Cardiac fibroblast (primary cell): ENCODE measurements at regions not wholly inside any gene's neighbourhood (a gene's known extent, or its start where the extent isn't known, plus 50 kb on each side); places are given as distances from the start of the nearest gene placed in this dataset.

ENCODE experiments used
- DNase-seq, 2 donors: peaks; one replicate each; pipeline versions ENCODE4 v3.0.0 to v3.0.0-alpha.2; 2010; ENCODE audit warnings: low read depth in 2 of 2
- H3K4me3 ChIP-seq, 2 donors: replicated peaks in 1 of 2; 1 replicate in 1 of 2; 2 replicates in 1 of 2; pipeline ENCODE4 v1.5.1; 2011; ENCODE audit warnings: low read depth in 2 of 2, low read length in 2 of 2, mild to moderate bottlenecking in 2 of 2, moderate library complexity in 1 of 2
- CTCF ChIP-seq: IDR thresholded peaks from one replicate; pipeline ENCODE4 v1.5.1; 2011; ENCODE audit warnings: low read depth, mild to moderate bottlenecking, low read length, inconsistent platforms

GRCh38 chr3:36606871-36607765 is 157.2 kb downstream of the DCLK3 start:
- TF ChIP-seq CTCF, result no peak
- no peak overlapping the region for H3K4me3 ChIP-seq
- DNase-seq, result no peak

GRCh38 chr3:36603423-36603822 is 160.9 kb downstream of the DCLK3 start:
- DNase-seq, result no peak
- no peak overlapping the region for H3K4me3 ChIP-seq
- no peak for TF ChIP-seq CTCF

GRCh38 chr3:36600404-36600803 is 163.9 kb downstream of the DCLK3 start:
- no peak overlapping the region for H3K4me3 ChIP-seq
- TF ChIP-seq CTCF, result no peak
- DNase-seq, result no peak
